ENCODE measurements at regions not wholly inside any gene's neighbourhood (a gene's known extent, or its start where the extent isn't known, plus 50 kb on each side); places are given as distances from the start of the nearest gene placed in this dataset.

DNA sequence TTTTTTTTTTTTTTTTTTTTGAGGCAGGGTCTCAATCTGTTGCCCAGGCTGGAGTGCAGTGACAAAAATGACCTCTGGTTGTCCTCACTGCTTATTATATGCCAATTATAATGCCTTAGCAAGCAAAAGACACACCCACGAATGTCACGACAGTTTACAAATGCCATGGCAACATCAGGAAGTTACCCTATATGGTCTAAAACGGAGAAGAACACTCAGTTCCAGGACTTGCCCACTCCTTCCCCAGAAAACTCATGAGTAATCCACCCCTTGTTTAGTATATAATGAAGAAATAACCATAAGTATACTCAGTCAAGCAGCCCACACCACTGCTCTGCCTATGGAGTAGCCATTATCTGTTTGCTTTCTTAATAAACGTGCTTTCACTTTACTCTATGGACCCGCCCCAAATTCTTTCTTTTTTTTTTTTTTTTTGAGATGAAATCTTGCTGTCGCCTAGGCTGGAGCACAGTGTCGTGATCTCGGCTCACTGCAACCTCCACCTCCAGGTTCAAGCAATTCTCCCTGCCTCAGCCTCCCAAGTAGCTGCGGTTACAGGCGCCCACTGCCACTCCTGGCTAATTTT, 106.2 kb downstream of the SMIM20 start:
- Histone ChIP-seq H3K27me3 (replicated peaks; ENCODE audit: control insufficient read depth, insufficient read depth, low read length) (no peaks in the 10 kb centered on the region), H3K36me3 (ENCODE audit: control insufficient read depth, insufficient read depth, low read length, severe bottlenecking) (no peaks in the 10 kb centered on the region), H3K4me1 (ENCODE audit: control insufficient read depth, insufficient read depth, low read length) (peaks cover 58% of the 10 kb centered on the region), H3K9ac (ENCODE audit: low read length) (peak overlapping the region; percentile 64), H3K4me3 (ENCODE audit: low read length) (peak overlapping the region; percentile 74), H3K9me3 (ENCODE audit: control insufficient read depth, low read length) (no peaks in the 10 kb centered on the region)
- peak; percentile 54 for DNase-seq (ENCODE audit: low read depth)

DNA sequence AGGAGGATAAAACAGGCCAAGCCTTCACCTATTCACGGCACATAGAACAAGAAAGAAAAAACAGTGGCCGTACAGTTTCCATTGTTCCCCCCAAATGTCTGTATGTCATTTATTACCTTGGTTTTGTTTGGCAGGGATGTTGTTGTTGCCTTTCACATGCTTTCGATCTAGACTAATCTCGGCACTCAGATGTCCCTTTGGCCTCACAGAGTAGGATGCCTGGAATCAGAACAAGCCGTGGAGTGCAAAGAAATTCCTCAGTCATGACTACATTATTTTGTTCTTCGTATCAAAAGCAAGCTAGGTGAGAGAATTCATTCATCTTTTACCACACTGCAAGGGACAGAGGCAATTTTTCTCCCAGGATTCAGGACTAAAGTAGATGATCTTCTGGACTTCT, 106.9 kb downstream of the SMIM20 start:
- DNase-seq (ENCODE audit: low read depth), result peak; percentile 61
- Histone ChIP-seq H3K4me1 (ENCODE audit: control insufficient read depth, insufficient read depth, low read length) (peaks cover 51% of the 10 kb centered on the region), H3K27me3 (replicated peaks; ENCODE audit: control insufficient read depth, insufficient read depth, low read length) (no peaks in the 10 kb centered on the region), H3K9ac (ENCODE audit: low read length) (peak overlapping the region; percentile 64), H3K4me3 (ENCODE audit: low read length) (peak overlapping the region; percentile 74), H3K36me3 (ENCODE audit: control insufficient read depth, insufficient read depth, low read length, severe bottlenecking) (no peaks in the 10 kb centered on the region), H3K9me3 (ENCODE audit: control insufficient read depth, low read length) (no peaks in the 10 kb centered on the region)

DNA sequence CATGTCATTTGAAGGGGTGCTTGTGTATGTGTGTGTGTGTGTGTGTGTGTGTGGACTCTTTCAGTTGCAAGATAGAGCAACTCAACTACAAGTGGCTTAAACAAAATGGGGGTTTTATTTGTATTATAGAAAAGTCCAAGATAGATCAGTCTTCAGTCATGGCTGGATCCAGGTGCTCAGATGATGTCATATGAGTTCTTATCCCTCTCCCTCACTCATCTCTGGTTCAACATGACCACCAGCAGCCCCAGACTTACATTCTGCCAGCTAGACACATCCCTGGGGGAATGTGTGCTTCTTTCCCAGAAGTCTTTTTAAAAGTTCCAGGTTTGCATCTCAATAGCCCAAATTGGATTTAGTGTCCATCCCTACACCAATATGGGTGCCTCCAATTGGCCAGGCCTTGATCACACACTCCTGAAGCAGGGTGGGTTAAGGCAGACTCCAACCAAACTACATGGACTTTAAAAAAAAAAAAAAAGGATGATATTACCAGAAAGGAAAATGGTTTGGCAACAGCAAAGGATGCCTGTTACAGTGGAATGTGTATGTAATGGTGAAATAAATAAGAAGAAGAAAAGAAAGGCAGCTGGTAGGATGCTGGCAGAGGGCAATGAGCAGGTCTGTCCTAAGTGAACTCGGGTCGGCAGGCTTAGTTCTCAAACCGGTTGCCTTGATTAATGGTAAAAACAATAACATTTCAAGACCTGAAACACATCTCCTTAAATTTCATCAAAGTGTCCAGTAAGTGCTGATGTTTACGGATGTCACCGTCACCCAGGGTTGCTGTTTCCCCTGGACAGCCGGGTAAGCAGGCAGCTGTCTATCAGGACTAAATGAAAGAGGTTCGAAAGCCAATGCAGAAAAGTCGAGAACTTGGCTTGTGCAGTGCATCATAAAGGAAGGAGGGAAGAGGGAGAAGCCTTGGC, 107.7 kb downstream of the SMIM20 start:
- Histone ChIP-seq H3K9ac (ENCODE audit: low read length) (peak overlapping the region; percentile 64), H3K36me3 (ENCODE audit: control insufficient read depth, insufficient read depth, low read length, severe bottlenecking) (no peaks in the 10 kb centered on the region), H3K27me3 (replicated peaks; ENCODE audit: control insufficient read depth, insufficient read depth, low read length) (no peaks in the 10 kb centered on the region), H3K4me1 (ENCODE audit: control insufficient read depth, insufficient read depth, low read length) (peaks cover 43% of the 10 kb centered on the region), H3K9me3 (ENCODE audit: control insufficient read depth, low read length) (no peaks in the 10 kb centered on the region), H3K4me3 (ENCODE audit: low read length) (peak overlapping the region; percentile 74)
- peak; percentile 51 for DNase-seq (ENCODE audit: low read depth)

DNA sequence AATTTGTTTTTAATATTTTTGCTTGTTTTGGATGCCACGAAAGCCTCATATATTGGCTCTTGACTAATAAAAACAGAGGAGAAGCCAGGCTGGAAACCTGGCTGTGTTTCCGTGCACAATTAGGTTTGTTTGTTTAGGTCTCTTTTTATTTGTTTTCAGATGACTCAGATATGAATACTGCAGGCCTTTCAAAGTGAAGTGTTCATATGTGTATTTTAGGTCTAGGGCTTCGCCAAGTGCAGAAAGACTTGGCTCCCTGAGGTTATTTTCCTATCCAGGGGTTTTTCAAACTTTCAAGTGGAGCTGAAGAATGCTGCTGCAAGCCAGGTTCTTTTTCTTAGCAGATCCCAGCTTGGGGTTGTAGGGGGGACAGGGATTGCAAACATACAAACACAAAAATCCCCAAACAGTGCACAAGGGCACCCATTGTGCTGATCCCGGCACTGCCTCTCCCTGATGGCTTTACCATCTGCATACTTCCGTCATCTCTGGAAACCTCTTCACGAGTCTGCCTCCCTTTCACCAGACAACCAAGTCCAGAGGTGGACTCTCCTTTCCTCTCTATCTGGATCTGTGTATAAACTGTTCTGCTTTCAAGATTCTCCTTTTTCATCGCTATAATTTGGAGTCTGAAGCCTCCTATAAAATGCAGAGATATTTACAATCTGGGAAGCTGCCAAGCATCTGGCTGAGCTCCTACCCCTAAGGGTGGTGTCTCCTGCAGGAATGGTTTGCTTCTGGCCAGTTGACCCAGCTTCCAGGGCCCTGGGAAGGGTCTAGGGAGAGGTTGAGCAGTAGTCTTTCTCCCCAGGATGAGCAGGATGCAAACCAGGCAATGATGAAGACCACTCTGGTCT, 108.6 kb downstream of the SMIM20 start:
- peak overlapping the region; percentile 64 for H3K9ac ChIP-seq (ENCODE audit: low read length)
- no peaks in the 10 kb centered on the region for H3K9me3 ChIP-seq (ENCODE audit: control insufficient read depth, low read length)
- DNase-seq (ENCODE audit: low read depth), result peak; percentile 85
- H3K4me1 ChIP-seq (ENCODE audit: control insufficient read depth, insufficient read depth, low read length), result peaks cover 43% of the 10 kb centered on the region
- H3K4me3 ChIP-seq (ENCODE audit: low read length), result peak overlapping the region; percentile 74
- no peaks in the 10 kb centered on the region for H3K27me3 ChIP-seq (replicated peaks; ENCODE audit: control insufficient read depth, insufficient read depth, low read length)
- H3K36me3 ChIP-seq (ENCODE audit: control insufficient read depth, insufficient read depth, low read length, severe bottlenecking), result no peaks in the 10 kb centered on the region

DNA sequence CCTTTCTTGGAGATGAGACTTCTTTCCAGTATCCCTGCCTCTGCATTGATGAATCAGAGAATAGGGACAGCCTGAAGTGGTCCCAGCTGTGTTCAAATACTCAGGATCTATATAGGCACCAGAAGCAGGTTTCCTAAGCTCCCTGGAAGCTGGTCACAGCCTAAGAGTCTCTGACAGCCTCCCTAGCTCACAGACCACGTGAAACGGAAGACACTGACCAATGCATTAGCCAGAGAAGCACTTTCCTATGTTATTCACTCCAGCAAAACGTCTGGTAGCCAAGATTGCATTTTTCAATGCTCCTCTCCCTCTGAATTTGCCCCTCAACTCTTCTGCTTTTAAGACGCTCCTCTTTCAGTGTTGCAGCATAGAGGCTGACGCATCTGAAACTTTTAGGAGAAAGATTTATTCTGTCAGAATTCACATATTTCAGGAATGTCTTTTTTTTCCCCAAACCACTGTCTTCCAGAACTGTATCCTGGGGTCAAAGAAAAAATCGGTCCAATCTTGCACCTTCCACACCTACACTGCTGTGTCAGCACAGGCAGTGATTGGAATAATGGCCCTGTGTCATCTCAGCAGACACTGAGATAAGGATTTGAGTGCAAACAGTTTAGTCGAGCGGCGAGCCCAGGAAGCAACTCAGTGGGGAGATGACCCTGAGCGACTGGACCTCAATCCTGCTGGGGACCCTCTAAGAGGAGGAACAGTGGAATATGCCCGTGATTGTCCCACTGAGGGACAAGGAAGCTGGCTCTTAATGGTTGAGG, 109.4 kb downstream of the SMIM20 start:
- H3K27me3 ChIP-seq (replicated peaks; ENCODE audit: control insufficient read depth, insufficient read depth, low read length), result no peaks in the 10 kb centered on the region
- peak; percentile 49 for DNase-seq (ENCODE audit: low read depth)
- H3K9ac ChIP-seq (ENCODE audit: low read length), result peak overlapping the region; percentile 64
- peak overlapping the region; percentile 74 for H3K4me3 ChIP-seq (ENCODE audit: low read length)
- peaks cover 43% of the 10 kb centered on the region for H3K4me1 ChIP-seq (ENCODE audit: control insufficient read depth, insufficient read depth, low read length)
- no peaks in the 10 kb centered on the region for H3K9me3 ChIP-seq (ENCODE audit: control insufficient read depth, low read length)
- H3K36me3 ChIP-seq (ENCODE audit: control insufficient read depth, insufficient read depth, low read length, severe bottlenecking), result no peaks in the 10 kb centered on the region

DNA sequence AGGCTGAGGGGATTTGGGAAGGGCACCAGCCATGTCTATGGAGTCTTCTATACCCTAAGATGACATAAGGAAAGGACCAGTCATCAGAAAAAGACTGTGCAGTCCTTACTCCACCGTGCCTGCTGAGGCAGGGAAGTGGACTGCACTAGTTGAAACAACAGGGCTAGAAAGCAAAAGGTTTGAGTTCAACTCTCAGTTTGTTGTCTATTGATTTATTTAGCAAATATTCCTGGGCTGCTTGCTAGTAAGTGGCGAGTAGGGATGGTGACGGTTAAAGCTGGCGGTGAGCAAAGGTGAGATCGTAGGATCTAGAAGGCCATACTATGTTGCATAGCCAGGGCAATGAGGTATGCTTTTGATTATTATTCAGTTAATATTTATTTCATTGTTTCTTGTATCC, 110.1 kb downstream of the SMIM20 start:
- H3K27me3 ChIP-seq (replicated peaks; ENCODE audit: control insufficient read depth, insufficient read depth, low read length), result no peaks in the 10 kb centered on the region

DNA sequence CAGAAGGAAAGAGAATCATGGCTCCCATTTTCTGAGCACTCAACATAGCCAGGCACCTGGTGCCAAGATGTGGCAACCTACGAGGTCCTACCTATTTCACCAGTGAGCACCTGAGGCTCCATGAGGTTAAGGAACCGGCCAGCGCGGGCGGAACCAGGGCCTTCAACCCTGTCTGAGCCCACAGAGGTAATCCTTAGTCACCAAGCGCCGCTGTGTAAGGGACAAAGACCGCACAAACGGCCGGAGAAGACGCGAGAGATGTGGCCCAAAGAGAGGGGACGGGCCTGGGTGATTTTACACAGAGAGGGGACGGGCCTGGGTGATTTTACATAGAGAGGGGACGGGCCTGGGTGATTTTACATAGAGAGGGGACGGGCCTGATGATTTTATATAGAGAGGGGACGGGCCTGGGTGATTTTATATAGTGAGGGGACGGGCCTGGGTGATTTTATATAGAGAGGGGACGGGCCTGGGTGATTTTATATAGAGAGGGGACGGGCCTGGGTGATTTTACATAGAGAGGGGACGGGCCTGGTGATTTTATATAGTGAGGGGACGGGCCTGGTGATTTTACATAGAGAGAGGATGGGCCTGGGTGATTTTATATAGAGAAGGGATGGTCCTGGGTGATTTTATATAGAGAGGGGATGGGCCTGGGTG, 114.2 kb downstream of the SMIM20 start:
- Histone ChIP-seq H3K9ac (ENCODE audit: low read length) (peak overlapping the region; percentile 47), H3K27me3 (replicated peaks; ENCODE audit: control insufficient read depth, insufficient read depth, low read length) (no peaks in the 10 kb centered on the region)

More for the DNA sequence above, 110.1 kb downstream of the SMIM20 start:
- H3K4me1 ChIP-seq (ENCODE audit: control insufficient read depth, insufficient read depth, low read length), result peaks cover 43% of the 10 kb centered on the region
- peak overlapping the region; percentile 64 for H3K9ac ChIP-seq (ENCODE audit: low read length)
- no peak for DNase-seq (ENCODE audit: low read depth)
- H3K4me3 ChIP-seq (ENCODE audit: low read length), result no peak overlapping the region
- no peaks in the 10 kb centered on the region for H3K36me3 ChIP-seq (ENCODE audit: control insufficient read depth, insufficient read depth, low read length, severe bottlenecking)
- H3K9me3 ChIP-seq (ENCODE audit: control insufficient read depth, low read length), result no peaks in the 10 kb centered on the region

DNA sequence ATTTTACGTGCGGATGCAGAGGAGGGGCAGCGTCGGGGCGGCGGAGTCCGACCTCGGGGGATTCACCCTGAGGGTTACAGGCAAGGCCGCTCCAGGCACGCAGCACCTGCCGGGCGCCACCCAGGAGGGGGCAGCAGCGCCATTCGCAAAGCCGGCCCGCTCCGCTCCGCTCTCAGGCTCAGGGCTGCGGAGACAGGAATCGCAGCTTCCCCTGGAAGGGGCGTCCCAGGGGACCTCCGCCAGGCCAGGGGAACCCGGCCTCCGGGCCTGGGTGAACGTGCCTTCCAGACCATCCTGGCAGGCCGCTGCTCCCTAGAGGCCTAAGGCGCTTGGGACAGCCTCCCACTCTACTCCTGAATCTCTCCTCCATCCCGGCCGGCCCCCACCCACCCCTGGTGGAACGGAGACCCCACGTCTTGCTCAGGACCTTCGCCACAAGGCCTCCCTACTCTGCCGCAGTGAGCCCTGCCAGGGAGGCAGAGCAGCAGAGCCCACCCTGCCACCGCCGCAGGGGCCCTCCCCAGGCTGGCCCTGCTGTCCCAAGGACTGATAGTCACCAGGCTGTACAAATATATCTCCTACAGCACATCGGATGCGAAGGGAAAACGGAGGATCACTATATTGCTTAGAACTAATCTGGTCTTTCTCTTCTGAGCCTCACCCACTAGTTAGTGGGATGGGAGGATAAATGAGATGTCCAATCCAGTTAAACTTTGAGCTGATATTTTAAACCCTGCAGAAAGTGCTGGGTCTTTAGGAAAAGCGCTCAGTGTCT, 115.0 kb downstream of the SMIM20 start:
- Histone ChIP-seq H3K36me3 (ENCODE audit: control insufficient read depth, insufficient read depth, low read length, severe bottlenecking) (no peaks in the 10 kb centered on the region), H3K4me3 (ENCODE audit: low read length) (no peak overlapping the region), H3K9ac (ENCODE audit: low read length) (peak overlapping the region; percentile 47), H3K27me3 (replicated peaks; ENCODE audit: control insufficient read depth, insufficient read depth, low read length) (no peaks in the 10 kb centered on the region), H3K9me3 (ENCODE audit: control insufficient read depth, low read length) (no peaks in the 10 kb centered on the region), H3K4me1 (ENCODE audit: control insufficient read depth, insufficient read depth, low read length) (peaks cover 39% of the 10 kb centered on the region)
- DNase-seq (ENCODE audit: low read depth), result peak; percentile 74

More for the DNA sequence above, 114.2 kb downstream of the SMIM20 start:
- Histone ChIP-seq H3K4me3 (ENCODE audit: low read length) (no peak overlapping the region), H3K36me3 (ENCODE audit: control insufficient read depth, insufficient read depth, low read length, severe bottlenecking) (no peaks in the 10 kb centered on the region), H3K4me1 (ENCODE audit: control insufficient read depth, insufficient read depth, low read length) (peaks cover 38% of the 10 kb centered on the region), H3K9me3 (ENCODE audit: control insufficient read depth, low read length) (no peaks in the 10 kb centered on the region)
- DNase-seq (ENCODE audit: low read depth), result no peak

DNA sequence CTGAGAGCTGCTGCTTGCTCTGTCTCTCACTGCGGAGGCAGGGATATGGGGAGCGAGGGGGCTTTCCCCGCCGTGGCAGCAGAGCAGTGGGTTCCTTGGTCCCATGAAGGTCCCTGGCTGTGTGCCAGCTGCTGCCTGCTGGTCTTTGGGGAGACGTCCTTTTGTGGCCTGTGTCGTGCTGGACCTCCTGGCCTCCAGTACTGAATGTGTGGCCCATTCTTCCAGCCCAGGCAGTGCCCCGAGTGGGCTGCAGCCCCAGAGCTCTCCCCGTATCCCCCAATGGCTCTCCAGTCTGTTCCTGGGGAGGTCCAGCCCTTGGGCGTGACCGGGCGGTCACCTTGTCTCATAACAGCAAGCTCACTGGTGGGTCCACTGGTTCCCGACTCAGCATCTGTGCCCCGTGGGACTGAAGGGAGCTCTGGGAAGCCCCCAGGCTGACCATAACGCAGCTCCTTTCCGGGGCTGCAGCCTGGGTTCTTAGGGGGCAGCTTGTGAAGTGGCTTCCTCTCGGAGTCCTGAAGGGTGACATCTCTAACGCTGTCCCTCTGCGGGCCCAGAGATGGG, 115.6 kb downstream of the SMIM20 start:
- Histone ChIP-seq H3K9ac (ENCODE audit: low read length) (peak overlapping the region; percentile 47), H3K9me3 (ENCODE audit: control insufficient read depth, low read length) (no peaks in the 10 kb centered on the region), H3K27me3 (replicated peaks; ENCODE audit: control insufficient read depth, insufficient read depth, low read length) (no peaks in the 10 kb centered on the region), H3K36me3 (ENCODE audit: control insufficient read depth, insufficient read depth, low read length, severe bottlenecking) (no peaks in the 10 kb centered on the region), H3K4me3 (ENCODE audit: low read length) (no peak overlapping the region), H3K4me1 (ENCODE audit: control insufficient read depth, insufficient read depth, low read length) (peaks cover 44% of the 10 kb centered on the region)
- DNase-seq (ENCODE audit: low read depth), result no peak
